Neuronal stem cell (in vitro differentiated cells): ENCODE measurements at regions not wholly inside any gene's neighbourhood (a gene's known extent, or its start where the extent isn't known, plus 50 kb on each side); places are given as distances from the start of the nearest gene placed in this dataset.

Experiments
- DNase-seq: peaks from one replicate; pipeline ENCODE4 v3.0.0-alpha.2; 2013; ENCODE audit warnings: low spot score
- H2AFZ ChIP-seq: one replicate; pipeline ENCODE4 v1.6.1; 2013; ENCODE audit warnings: mild to moderate bottlenecking, low read length, inconsistent platforms
- H2AK5ac ChIP-seq: 2 replicates; pipeline ENCODE4 v1.6.1; 2013; ENCODE audit warnings: low read depth, mild to moderate bottlenecking, inconsistent platforms, low read length, moderate library complexity, mixed read lengths
- H2BK120ac ChIP-seq: 2 replicates; pipeline ENCODE4 v1.6.1; 2013; ENCODE audit warnings: low read depth, mild to moderate bottlenecking, inconsistent platforms, low read length, moderate library complexity, mixed read lengths
- H2BK12ac ChIP-seq: one replicate; pipeline ENCODE4 v1.6.1; 2013; ENCODE audit warnings: low read length, inconsistent platforms
- H2BK15ac ChIP-seq: 2 replicates; pipeline ENCODE4 v1.6.1; 2013; ENCODE audit warnings: mild to moderate bottlenecking, low read length, inconsistent platforms, mixed read lengths
- H2BK5ac ChIP-seq: one replicate; pipeline ENCODE4 v1.6.1; 2013; ENCODE audit warnings: inconsistent platforms, mild to moderate bottlenecking, low read length, moderate library complexity
- H3K14ac ChIP-seq: one replicate; pipeline ENCODE4 v1.6.1; 2013; ENCODE audit warnings: low read length, inconsistent platforms
- H3K18ac ChIP-seq: 2 replicates; pipeline ENCODE4 v1.6.1; 2013; ENCODE audit warnings: low read length, inconsistent platforms
- H3K23ac ChIP-seq: 2 replicates; pipeline ENCODE4 v1.6.1; 2013; ENCODE audit warnings: low read depth, mild to moderate bottlenecking, mixed read lengths, low read length, inconsistent platforms; ENCODE audit not compliant: poor library complexity
- H3K27ac ChIP-seq: replicated peaks from 3 replicates; pipeline ENCODE4 v1.5.1; 2013; ENCODE audit warnings: low read length, inconsistent platforms
- H3K27me3 ChIP-seq, 3 experiments: 2 replicates each; pipeline ENCODE4 v1.6.1; 2013; ENCODE audit warnings: low read length in 3 of 3, mild to moderate bottlenecking in 2 of 3, inconsistent platforms in 1 of 3, low read depth in 1 of 3, mixed read lengths in 1 of 3, moderate library complexity in 1 of 3; ENCODE audit not compliant: control insufficient read depth in 3 of 3, insufficient read depth in 3 of 3
- H3K36me3 ChIP-seq, 2 donors: replicated peaks in 1 of 2; 2 replicates each; pipeline ENCODE4 v1.6.1; 2013; ENCODE audit warnings: low read length in 2 of 2; ENCODE audit not compliant: control insufficient read depth in 2 of 2, insufficient read depth in 2 of 2
- H3K4ac ChIP-seq: 2 replicates; pipeline ENCODE4 v1.6.1; 2013; ENCODE audit warnings: inconsistent platforms, mild to moderate bottlenecking, low read length, moderate library complexity
- H3K4me1 ChIP-seq, 2 donors: 1 replicate in 1 of 2; 2 replicates in 1 of 2; pipeline ENCODE4 v1.6.1; 2013; ENCODE audit warnings: low read length in 2 of 2, low read depth in 1 of 2; ENCODE audit not compliant: control insufficient read depth in 2 of 2, insufficient read depth in 1 of 2
- H3K4me2 ChIP-seq: one replicate; pipeline ENCODE4 v1.6.1; 2013; ENCODE audit warnings: mild to moderate bottlenecking, low read length, inconsistent platforms; ENCODE audit not compliant: insufficient read depth, poor library complexity, severe bottlenecking
- H3K4me3 ChIP-seq, 2 donors: 2 replicates each; pipeline ENCODE4 v1.5.1; 2013; ENCODE audit warnings: low read length in 2 of 2, mild to moderate bottlenecking in 2 of 2, inconsistent platforms in 1 of 2, moderate library complexity in 1 of 2
- H3K79me1 ChIP-seq: one replicate; pipeline ENCODE4 v1.6.1; 2013; ENCODE audit warnings: low read depth, mild to moderate bottlenecking, inconsistent platforms, low read length, moderate library complexity
- H3K9ac ChIP-seq: one replicate; pipeline ENCODE4 v1.6.1; 2013; ENCODE audit warnings: mild to moderate bottlenecking, low read depth, low read length, inconsistent platforms; ENCODE audit not compliant: poor library complexity
- H3K9me3 ChIP-seq, 2 donors: replicated peaks in 1 of 2; 2 replicates each; pipeline versions ENCODE3 to v1.6.1; 2013; ENCODE audit warnings: low read length in 2 of 2, mild to moderate bottlenecking in 2 of 2, inconsistent platforms in 1 of 2, low read depth in 1 of 2, mixed read lengths in 1 of 2, moderate library complexity in 1 of 2; ENCODE audit not compliant: control insufficient read depth in 2 of 2, insufficient read depth in 1 of 2
- H4K8ac ChIP-seq: one replicate; pipeline ENCODE4 v1.6.1; 2013; ENCODE audit warnings: low read depth, mild to moderate bottlenecking, inconsistent platforms, low read length, moderate library complexity
- H4K91ac ChIP-seq: one replicate; pipeline ENCODE4 v1.6.1; 2013; ENCODE audit warnings: low read length, low read depth, mild to moderate bottlenecking, inconsistent platforms; ENCODE audit not compliant: poor library complexity
- WGBS, 2 donors: extraction: QIAGEN DNeasy Blood & Tissue Kit; methylation state at CpG; one replicate each; pipeline ENCODE4 v1.1.7; 2013; ENCODE audit warnings: missing lambda C conversion rate in 2 of 2, mixed read lengths in 1 of 2; ENCODE audit not compliant: insufficient read length in 2 of 2, insufficient replicate concordance in 1 of 2; ENCODE audit errors: extremely low coverage in 2 of 2; 5-methylcytosine and 5-hydroxymethylcytosine counted together

- H3K23ac ChIP-seq = peak overlapping the region; percentile 83
- H3K9ac ChIP-seq = peak overlapping the region; percentile 33
- 100% methylated on average over 2 of the region's 5 CpGs; no CpG with 5 or more reads in 1 of the 2 donors for WGBS, 2 donors
- no peak overlapping the region for H2BK12ac ChIP-seq
- H3K4me2 ChIP-seq = no peak overlapping the region
- H3K4me1 ChIP-seq = no peaks in the 10 kb centered on the region
- H2AK5ac ChIP-seq = no peak overlapping the region
- DNase-seq = no peak
- no peak overlapping the region for H3K14ac ChIP-seq
- H3K36me3 ChIP-seq = no peaks in the 10 kb centered on the region
- H2BK120ac ChIP-seq = no peak overlapping the region
- peaks cover 0 to 2% of the 10 kb centered on the region in 2 donors for H3K9me3 ChIP-seq
- no peak overlapping the region for H3K4ac ChIP-seq
- H2BK5ac ChIP-seq = no peak overlapping the region
- H3K4me3 ChIP-seq = peak overlapping the region in 1 of 2 donors; percentile 69
- no peaks in the 10 kb centered on the region for H3K27me3 ChIP-seq
- no peak overlapping the region for H3K27ac ChIP-seq
- H2AFZ ChIP-seq = no peak overlapping the region
- peak overlapping the region; percentile 93 for H4K8ac ChIP-seq
- no peak overlapping the region for H2BK15ac ChIP-seq
- no peak overlapping the region for H4K91ac ChIP-seq
- H3K18ac ChIP-seq = peak overlapping the region; percentile 4
- no peaks in the 10 kb centered on the region for H3K79me1 ChIP-seq
These were observed 141.5 kb upstream of the MPHOSPH6 start for GRCh38 chr16:82311528-82311927.

GRCh38 chr16:82302042-82302727 is 132.2 kb upstream of the MPHOSPH6 start:
- no peak for DNase-seq
- H3K18ac ChIP-seq = no peak overlapping the region
- H3K4me3 ChIP-seq = no peak overlapping the region
- WGBS, 2 donors = no CpG with 5 or more reads among the region's 17 CpGs
- H3K27me3 ChIP-seq = no peaks in the 10 kb centered on the region
- H3K23ac ChIP-seq = no peak overlapping the region
- no peak overlapping the region for H4K8ac ChIP-seq
- no peaks in the 10 kb centered on the region for H3K4me1 ChIP-seq
- H3K14ac ChIP-seq = no peak overlapping the region
- peaks cover 0 to 2% of the 10 kb centered on the region in 2 donors for H3K36me3 ChIP-seq
- H3K9ac ChIP-seq = peak overlapping the region; percentile 5
- no peak overlapping the region for H2BK5ac ChIP-seq
- no peak overlapping the region for H2AFZ ChIP-seq
- H4K91ac ChIP-seq = no peak overlapping the region
- H2BK12ac ChIP-seq = no peak overlapping the region
- H3K4me2 ChIP-seq = no peak overlapping the region
- H3K79me1 ChIP-seq = no peaks in the 10 kb centered on the region
- no peak overlapping the region for H2AK5ac ChIP-seq
- no peak overlapping the region for H3K27ac ChIP-seq
- H3K4ac ChIP-seq = no peak overlapping the region
- no peak overlapping the region for H2BK120ac ChIP-seq
- no peak overlapping the region for H2BK15ac ChIP-seq
- no peaks in the 10 kb centered on the region for H3K9me3 ChIP-seq

GRCh38 chr16:82301146-82301755 is 131.2 kb upstream of the MPHOSPH6 start:
- H3K4me3 ChIP-seq = peak overlapping the region in 1 of 2 donors; percentile 17

GRCh38 chr16:82300374-82300951 is 130.4 kb upstream of the MPHOSPH6 start:
- WGBS, 2 donors = no CpG with 5 or more reads among the region's 6 CpGs
- no peak overlapping the region for H2AK5ac ChIP-seq
- no peak overlapping the region for H2AFZ ChIP-seq
- H3K4me3 ChIP-seq = no peak overlapping the region
- no peak overlapping the region for H2BK5ac ChIP-seq
- DNase-seq = no peak
- H3K9ac ChIP-seq = no peak overlapping the region
- H3K4ac ChIP-seq = no peak overlapping the region
- no peak overlapping the region for H3K23ac ChIP-seq
- no peak overlapping the region for H3K18ac ChIP-seq
- no peak overlapping the region for H2BK15ac ChIP-seq
- H3K9me3 ChIP-seq = no peaks in the 10 kb centered on the region
- H3K27me3 ChIP-seq = no peaks in the 10 kb centered on the region
- H4K8ac ChIP-seq = no peak overlapping the region
- H3K79me1 ChIP-seq = no peaks in the 10 kb centered on the region
- H4K91ac ChIP-seq = no peak overlapping the region
- no peak overlapping the region for H3K27ac ChIP-seq
- no peak overlapping the region for H2BK120ac ChIP-seq
- H3K36me3 ChIP-seq = peaks cover 0 to 2% of the 10 kb centered on the region in 2 donors
- H3K4me2 ChIP-seq = no peak overlapping the region
- no peaks in the 10 kb centered on the region for H3K4me1 ChIP-seq
- no peak overlapping the region for H3K14ac ChIP-seq
- H2BK12ac ChIP-seq = no peak overlapping the region

More at GRCh38 chr16:82301146-82301755, 131.2 kb upstream of the MPHOSPH6 start:
- Histone ChIP-seq H3K27ac (no peak overlapping the region), H3K9ac (no peak overlapping the region), H4K91ac (no peak overlapping the region), H3K36me3 (peaks cover 0 to 2% of the 10 kb centered on the region in 2 donors), H2BK120ac (no peak overlapping the region), H3K27me3 (no peaks in the 10 kb centered on the region), H3K79me1 (no peaks in the 10 kb centered on the region), H3K23ac (no peak overlapping the region), H3K18ac (no peak overlapping the region), H3K4me1 (no peaks in the 10 kb centered on the region), H4K8ac (no peak overlapping the region), H3K4ac (no peak overlapping the region), H2BK5ac (no peak overlapping the region), H3K9me3 (no peaks in the 10 kb centered on the region), H3K4me2 (no peak overlapping the region), H2BK12ac (no peak overlapping the region), H2AFZ (no peak overlapping the region), H2AK5ac (no peak overlapping the region), H3K14ac (no peak overlapping the region), H2BK15ac (no peak overlapping the region)
- no CpG with 5 or more reads among the region's 7 CpGs for WGBS, 2 donors
- no peak for DNase-seq
